ENCODE measurements at regions not wholly inside any gene's neighbourhood (a gene's known extent, or its start where the extent isn't known, plus 50 kb on each side); places are given as distances from the start of the nearest gene placed in this dataset.

DNA sequence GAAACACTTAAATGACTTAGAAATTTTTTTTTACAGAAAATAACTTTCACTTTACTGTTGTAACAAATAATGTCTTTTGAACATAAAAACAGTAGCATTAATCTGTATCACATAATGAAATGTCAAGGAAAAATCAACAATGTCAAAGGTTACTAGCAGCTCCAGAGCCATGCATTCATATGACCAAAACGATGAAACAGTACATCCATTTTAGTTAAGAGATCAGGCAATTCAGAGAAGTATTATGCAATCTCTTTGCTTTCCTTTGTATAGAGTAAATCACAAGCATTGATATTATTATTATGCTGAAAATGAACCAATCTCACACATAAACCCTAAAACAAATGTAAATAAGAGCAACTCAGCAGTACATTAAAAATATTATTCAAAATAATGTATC is 748.9 kb downstream of the PLA2G4A start:
- TF ChIP-seq CTCF (IDR thresholded peaks at IDR 0.05; ENCODE audit: poor library complexity, severe bottlenecking) = no peak
- no peak for TF ChIP-seq REST (IDR thresholded peaks at IDR 0.05; ENCODE audit: borderline replicate concordance)
- TF ChIP-seq POLR2AphosphoS5 (IDR thresholded peaks at IDR 0.05) = no peak
- TF ChIP-seq TAF1 (IDR thresholded peaks at IDR 0.05; ENCODE audit: low read depth) = no peak
- no peak for TF ChIP-seq RAD21 (conservative IDR thresholded peaks at IDR 0.05)
- TF ChIP-seq SMC3 (conservative IDR thresholded peaks at IDR 0.05; ENCODE audit: poor library complexity) = no peak
- TF ChIP-seq EP300 (conservative IDR thresholded peaks at IDR 0.05; ENCODE audit: poor library complexity, severe bottlenecking) = no peak
